HG02970 (cell line): ENCODE measurements at regions not wholly inside any gene's neighbourhood (a gene's known extent, or its start where the extent isn't known, plus 50 kb on each side); places are given as distances from the start of the nearest gene placed in this dataset.

Source experiments
- ATAC-seq: cut with Tn5 transposase; IDR thresholded peaks from one replicate; pipeline ENCODE4 v1.9.1; 2021; ENCODE audit warnings: mild to moderate bottlenecking, moderate library complexity, moderate number of reproducible peaks; ENCODE audit not compliant: unreplicated experiment, low FRiP score

DNA sequence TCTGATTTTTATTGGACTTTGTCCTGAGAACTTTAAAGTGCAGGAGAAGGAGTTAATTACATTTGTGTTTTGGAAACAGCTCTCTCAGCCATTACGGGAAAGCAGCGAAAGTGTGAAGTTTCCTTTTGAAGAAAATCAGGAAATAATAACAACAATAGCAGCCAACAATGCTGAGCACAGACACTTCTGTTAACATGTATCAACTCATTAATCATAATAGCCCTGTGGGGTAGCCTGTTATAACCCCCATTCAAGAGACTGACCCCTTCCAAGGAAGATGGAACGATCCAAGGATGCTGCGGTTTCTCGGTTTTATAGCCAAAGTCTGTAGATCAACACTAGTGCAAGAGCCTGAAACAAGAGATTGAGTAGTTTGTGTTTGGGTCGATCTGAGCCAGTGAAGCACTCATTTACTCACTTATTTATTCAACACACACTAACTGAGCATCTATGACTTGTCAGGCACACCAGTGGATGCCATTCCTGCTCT, 195.5 kb downstream of the DRD1 start:
- ATAC-seq: no peak

DNA sequence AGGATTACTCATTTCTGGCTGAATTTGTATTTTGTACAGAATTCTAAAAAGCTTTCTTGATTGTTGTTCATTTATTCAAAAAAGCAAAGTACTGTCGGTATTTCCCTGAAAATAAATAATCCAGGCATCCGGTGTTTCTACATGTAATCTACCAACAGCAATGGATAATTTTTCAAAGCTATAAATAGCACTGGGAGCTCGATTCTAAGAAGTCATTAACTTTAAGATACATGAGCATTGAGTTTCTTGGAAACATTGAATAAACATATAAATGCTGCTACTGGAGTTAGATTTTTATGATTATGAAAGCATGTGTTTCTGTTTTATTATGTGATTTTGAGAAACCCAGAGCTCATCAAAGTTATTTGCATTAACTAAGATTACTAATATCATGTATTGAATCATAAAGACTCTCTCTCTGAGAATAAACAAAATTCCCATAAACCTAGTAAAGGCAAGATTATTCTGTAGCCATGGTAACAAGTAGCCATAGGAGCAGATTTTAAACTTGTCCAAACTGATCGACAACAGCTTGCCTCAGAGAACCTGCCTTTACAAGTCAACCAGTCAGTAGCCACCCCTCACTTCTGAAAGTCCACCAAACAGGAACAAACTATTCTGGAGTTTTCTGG, 197.0 kb downstream of the DRD1 start:
- no peak for ATAC-seq

DNA sequence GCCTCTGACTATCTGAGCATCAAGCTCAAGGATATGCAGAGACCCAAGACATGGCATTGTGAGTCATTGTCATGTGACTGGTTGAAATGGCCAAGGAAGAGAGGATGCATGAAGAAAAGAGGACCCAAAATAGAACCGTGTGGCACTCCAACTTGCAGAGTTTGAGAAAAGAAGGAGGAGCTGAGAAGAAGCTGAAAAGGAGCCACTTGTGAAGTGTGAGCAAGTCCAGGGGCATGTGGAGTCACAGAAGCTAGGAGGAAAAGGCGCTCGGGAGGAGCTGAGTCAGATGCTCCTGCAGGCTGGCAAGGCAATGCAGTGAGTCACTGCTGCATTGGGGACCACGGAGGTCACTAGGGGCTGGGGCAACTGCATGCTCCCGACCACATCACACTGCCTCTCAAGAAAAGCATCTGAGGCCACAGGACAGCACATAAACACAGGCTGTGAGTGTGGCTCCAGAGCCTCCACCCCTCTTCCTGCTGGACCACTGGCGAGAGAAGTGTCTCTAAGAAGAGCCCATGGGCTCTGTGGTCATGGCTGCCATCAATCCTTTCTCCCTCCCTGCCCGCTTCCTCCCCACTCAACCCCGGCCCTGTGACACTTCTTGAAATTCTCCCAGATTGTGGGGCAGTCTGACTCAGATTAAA, 197.6 kb downstream of the DRD1 start:
- ATAC-seq: no peak

DNA sequence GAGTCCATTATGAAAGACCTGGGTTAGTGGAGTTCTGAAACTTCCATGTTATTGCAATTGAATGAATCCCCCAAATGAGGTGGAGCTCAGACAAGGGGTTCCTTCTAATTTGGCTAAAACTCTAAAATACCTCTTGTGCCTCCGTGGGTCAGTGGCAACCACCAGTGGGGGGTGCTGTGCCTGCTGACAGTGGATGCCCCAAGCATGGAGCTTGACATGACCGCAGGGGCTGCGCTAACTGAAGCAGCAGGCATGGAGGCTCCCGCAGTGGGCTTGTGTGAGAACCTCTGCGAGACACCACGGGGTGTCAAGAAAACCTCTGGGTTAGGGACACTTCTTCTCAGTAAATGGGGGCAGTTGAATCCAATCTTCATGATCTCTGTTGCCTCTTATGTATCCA, 200.5 kb downstream of the DRD1 start:
- no peak for ATAC-seq

DNA sequence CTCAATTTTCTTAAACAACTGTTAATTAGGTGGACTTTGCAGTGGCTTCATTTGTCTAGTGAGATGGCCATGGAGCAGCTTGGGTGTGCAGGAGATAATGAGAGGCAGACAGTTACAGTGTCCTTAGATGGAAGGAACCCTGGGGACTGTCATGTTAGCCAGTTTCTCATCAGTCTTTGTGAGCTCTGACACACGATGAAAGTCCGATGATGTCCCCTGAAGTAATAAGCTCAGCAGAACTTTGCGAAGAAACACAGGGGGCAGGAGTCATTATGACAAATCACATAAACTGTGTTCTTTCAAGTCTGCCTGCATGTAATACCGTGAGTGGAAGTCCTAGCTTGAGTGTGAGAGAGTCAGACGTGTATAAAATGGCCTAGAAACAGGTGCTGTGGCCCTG, 201.8 kb downstream of the DRD1 start:
- ATAC-seq: no peak

DNA sequence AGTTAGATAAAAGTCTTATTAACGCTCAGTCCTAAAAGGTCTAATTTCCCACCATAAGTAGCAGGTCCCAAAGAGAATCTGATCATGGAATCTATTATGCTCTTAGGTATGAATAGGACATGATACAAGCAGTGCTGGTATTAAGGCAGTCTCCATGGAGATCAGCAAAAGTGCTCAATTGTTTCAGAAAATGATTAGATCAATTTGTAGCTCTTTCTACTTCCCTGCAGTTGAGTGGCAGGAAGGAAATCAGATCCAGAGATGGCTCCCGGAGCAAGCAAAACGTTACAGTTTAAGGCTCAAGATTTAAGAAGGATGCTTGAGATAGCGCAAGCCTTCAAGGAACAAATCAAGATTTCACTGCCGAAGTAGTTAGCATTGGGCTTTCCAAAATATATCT, 205.7 kb downstream of the DRD1 start:
- ATAC-seq: no peak

DNA sequence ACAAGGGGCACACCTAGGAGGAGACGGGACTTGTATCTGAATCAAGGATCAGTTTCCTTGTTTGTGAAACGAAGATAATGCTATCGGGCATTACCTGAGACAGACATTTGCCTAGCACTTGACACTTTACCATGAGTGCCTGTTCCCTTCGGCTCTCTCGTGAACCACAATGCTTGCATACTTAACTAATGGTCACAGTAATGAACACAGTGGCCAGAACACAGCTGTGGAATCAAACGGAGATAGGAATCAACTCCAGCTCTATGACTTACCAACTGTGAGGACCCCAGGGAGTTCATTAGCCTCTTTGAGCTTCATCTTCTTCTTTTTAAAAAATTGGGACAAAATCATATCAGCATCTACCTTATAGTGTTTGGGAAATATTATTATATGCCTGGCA, 207.8 kb downstream of the DRD1 start:
- no peak for ATAC-seq

DNA sequence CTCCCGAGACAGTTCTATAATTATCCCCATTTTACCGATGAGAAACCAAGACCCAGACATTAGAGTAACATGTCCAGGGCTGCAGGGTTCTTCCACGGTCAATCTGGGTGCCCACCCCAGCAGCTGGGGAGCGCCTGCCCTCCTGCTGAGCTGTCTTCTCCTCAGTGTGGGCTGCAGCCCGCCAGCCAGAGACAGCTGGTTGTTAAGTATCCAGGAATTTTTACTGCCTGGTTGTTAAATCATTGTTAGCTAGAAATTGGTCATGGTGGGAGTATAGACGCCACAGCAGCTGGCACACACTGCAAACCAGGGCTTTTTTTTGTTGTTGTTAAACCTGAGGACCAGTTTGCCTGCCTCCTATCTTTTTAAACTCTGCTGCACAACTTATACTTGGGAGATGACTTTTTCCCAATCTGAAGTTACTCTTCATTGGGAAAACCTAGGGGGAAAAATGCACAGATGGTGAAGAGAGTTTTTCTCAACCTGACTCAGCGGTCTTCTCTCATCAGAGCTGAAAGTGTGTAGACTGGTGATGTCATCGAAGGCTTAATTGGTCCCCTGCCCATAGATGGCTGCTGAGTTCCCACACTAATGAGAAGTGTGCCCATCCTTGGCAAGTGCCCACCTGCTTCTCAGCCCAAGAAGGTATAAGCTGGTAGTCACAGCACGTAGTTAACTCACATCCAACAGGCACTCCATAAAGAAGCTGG, 208.6 kb downstream of the DRD1 start:
- no peak for ATAC-seq

DNA sequence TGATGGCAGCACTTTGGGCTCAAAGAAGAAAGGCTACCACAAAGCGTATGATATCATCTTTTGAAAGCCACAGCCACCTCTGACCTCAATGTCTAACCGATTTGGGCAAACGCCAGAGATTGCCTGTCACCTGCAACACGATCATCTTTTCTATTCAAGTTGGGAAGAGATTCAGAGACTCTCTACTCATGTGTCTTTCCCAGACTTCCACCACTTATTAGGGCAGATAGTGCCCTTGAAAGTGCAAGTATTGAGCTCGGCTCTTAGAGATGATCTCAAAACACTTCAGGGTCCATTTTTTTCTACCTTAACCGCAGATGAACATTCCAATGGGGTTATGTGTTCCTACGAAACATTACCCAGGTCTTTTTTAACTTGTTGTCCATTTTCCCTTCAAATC, 213.7 kb downstream of the DRD1 start:
- no peak for ATAC-seq

DNA sequence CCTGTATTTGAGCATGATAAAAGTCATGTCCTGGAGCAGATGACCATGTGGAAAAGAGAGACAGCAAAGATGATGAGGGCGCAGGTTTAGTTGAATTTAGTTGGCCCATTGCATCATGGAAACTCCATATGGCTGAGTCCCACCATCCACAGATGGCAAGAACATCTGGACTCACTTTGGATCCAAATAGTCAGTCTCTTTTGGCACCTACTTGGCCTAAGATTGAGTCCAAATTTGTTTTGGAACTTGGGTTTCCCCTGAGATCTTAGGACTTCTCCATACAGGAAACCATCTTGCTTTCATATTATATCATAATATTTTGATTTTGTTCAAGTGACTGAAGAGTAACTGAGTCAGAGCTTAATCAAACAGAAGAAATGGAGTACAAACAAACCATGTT, 217.5 kb downstream of the DRD1 start:
- no peak for ATAC-seq

DNA sequence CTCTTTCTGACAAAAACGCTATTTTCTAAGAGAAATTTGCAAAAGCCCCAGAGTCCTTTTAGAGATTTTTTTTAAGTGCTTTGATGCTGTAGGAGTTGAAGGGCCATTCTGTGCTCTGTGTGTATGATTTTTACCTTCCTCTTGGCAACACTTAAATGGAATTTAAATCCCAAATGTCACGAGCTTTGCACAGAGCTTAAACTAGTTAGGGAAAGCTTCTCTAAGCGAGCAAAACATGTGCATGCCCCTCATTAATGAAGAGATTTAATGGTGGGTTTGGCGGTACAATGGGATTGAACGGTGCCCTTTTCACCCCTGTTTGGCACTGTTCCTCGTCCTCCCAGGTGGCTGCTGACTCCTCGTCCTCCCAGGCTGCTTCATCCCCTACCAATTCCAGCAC, 220.7 kb downstream of the DRD1 start:
- no peak for ATAC-seq

DNA sequence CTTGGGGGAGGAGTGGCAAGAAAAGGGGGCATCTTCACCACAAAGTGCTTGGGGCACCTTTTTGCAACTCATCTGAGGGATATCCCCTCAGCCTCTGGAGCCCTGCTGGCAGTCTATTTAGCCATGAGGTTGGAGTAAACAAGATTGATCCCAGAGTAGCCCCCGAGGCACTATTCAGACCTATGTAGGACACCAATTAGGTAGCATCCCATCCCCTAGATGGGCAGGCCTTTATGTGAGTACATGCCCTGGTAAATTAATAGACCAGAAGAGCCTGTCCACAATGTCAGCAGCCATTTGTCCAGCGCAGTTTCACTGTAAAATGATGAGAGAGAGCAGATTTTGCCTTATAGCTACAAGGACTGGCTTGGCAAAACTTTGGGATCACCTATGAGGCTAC, 221.4 kb downstream of the DRD1 start:
- ATAC-seq: no peak

DNA sequence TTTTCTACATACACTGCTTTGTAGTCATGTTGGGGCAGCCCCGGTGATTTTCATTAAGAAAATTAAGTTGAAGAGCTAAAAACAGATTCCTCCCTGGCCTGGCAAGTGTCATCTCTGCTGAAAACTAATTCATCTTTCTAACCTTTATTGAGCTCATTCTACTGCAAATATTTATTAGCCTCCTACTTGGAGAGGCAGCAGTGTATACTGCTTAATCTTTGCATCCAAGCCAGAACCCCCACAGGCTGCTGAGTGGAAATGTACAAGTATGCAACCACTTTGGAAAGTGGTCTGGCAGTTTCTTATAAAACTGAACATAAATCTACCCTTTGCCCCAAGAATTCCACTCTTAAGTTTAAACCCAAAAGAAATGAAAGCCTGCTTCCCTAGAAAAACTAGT, 223.4 kb downstream of the DRD1 start:
- ATAC-seq: no peak

DNA sequence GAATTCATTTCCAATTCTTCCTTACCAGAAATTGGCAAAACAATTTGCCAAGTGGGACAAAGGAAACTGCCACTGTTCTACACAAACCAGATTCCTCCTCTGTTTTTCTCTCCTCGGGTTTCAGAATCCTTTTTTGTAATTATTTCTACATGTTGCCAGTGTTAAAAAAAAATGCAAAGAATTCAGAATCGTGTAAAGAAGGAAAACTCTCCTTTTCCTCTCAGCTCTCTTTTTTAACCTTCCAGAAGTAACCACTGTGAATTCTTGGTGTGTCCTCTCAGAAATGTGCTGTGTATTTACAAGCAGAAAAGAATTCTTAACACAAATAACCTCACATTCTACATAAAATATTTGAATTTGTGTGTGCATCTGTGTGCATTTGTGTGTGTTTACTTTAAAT, 224.6 kb downstream of the DRD1 start:
- no peak for ATAC-seq

DNA sequence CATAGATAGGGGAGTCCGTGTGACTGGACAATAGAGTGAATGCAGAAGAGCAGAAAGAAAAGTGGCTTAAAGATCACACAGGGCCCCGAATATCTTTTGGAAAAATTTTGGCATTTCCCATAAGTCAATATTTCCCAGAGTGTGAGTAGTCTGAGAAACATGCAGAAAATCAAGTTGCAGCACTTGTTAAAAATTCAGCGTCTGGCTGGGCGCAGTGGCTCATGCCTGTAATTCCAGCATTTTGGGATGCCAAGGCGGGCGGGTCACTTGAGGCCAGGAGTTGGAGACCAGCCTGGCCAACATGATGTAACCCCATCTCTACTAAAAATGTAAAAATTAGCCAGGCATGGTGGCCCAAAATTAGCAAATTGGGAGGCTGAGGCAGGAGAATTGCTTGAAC, 227.0 kb downstream of the DRD1 start:
- no peak for ATAC-seq

DNA sequence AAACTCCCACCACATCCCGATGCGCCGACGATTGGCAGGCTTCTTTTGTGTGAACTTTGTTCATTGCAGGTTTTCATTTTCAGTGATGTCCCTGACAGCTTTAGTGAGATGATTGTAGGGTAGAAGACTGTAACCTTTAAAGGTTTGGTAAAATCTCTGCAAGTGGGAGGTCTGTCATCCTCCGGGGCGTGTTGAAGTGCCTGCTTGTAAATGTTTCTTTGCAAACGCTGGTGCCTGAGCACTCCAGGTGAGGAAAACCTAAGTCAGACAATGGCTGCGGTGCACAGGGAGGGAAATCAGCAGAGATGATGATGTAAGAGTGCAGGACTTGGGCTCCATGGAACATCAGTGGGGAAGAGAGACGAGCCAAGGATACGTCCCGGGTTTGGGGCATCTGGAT, 228.1 kb downstream of the DRD1 start:
- no peak for ATAC-seq

DNA sequence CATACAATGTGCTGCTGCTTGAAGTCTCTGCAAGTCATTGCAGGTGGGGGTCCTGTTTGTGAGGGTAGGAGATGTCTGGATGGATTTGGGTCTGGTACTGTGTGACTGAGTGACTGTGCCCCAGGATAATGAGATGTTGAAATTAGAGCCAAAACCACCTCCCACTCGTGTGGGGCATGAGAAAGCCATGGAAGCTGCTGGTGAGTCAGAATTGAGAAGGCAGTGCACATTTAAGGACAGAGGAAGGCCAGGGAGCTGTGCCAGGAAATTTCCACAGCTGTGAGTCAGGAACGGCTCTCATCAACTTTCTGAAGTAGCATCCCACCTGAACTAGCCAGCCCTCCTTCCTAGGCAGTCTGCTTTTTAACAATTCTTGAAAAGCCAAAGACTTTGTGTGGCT, 229.8 kb downstream of the DRD1 start:
- ATAC-seq: no peak

DNA sequence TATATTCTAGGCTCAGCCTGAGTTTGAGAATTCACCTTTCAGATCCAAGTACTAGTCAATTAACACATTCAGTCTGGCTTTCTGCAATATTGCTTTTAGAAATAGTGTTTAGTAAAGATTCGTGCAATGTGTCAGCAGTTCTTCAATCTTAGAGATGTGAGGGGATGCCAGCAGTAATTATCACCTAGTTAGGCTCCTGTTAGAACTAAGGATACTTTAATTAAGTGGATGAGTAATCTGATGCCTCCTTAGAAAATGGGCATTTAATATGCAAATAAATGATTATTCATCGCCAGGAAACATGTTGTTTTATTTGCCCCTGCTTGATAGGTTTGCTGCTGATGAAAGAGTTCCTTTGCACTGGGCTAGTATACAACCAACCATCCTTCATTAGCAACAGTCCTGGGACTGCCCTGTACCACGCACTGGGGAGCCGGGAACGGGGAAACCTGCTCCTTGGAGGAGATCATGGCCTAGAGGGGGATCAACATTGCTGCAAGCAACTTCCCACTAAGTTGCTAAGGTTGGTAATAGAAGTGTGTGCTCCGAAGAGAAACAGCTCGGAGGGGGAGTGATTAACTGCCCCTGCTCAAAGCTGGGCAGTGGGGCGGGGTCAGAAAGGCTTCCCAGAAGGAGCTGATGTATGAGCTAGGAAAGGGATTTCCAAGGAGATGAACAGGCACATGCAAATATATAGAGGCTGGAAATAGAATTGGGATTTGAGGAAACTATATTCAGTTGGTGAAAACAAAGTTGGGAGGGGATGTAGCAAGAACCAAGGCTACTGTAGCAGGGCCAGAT, 231.8 kb downstream of the DRD1 start:
- ATAC-seq: no peak

DNA sequence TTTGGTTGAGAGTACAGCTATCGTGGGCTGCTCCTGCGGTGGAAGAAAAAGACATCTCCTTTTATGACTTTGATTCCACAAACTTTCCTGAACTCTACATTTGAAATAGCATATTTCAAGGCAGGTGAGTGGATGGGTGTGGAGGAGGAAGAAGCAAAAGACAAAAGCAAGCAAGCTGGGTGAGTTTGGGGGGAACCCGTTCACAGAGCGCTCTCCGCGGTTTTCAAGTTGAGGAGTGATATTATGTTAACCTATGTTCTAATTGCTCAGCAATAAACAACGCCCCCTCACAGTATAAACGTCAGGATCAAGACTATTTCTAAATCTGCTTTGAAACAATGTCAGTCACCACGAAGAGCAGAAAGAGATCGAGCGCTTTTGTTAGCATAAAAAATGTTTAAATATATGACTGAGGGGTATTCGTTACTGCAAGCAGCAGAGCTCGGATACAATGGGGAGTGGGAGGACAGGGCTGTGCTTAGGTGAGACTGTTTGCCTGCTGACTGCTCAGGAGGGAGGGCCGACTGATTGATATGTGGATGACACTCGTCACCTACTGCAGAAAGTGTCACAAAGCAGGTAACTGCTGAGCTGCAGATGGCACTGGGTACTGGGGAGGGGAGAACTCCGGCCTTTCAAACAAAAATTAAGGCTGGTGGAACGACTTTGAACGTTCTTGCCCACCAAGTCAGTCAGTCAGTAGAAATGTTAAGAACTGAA, 236.5 kb downstream of the DRD1 start:
- ATAC-seq: no peak

DNA sequence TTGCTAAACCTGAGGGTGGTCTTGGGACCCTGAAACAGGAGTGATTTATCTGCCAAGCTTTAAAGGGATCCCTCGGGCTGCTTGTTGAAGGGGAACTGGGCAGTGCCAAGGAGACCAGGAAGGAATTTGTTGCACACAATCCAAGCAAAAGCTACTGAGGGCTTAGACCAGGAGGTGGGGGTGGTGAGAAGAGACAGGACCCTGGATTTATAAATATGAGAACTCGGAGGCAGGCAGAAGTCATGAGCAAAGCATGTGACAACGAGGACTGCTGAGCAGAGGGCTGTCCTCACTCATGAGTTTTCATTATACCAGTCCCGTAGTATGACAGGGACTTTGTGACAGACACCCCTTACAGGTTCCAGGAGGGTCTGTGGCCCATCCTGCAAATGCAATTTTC, 237.3 kb downstream of the DRD1 start:
- no peak for ATAC-seq
